ENCODE measurements at regions not wholly inside any gene's neighbourhood (a gene's known extent, or its start where the extent isn't known, plus 50 kb on each side); places are given as distances from the start of the nearest gene placed in this dataset.

- Histone ChIP-seq H3K27ac (ENCODE audit: low read depth, low read length) (no peak overlapping the region), H3K9me3 (ENCODE audit: control insufficient read depth, insufficient read depth, low read length) (no peaks in the 10 kb centered on the region), H3K36me3 (ENCODE audit: control insufficient read depth, insufficient read depth, low read length) (no peaks in the 10 kb centered on the region), H3K4me3 (ENCODE audit: low read depth, low read length) (no peak overlapping the region), H3K4me1 (ENCODE audit: control insufficient read depth, insufficient read depth, low read length) (no peaks in the 10 kb centered on the region), H3K27me3 (ENCODE audit: control insufficient read depth, insufficient read depth, low read length) (no peaks in the 10 kb centered on the region)
- no peak for DNase-seq (ENCODE audit: low read depth in 4 of 6, low spot score in 6 of 6)
- WGBS (ENCODE audit: insufficient coverage) = no CpG with 5 or more reads among the region's 4 CpGs
Measured at GRCh38 chr2:193326296-193326695, 1131.6 kb upstream of the TMEFF2 start.

- H3K27me3 ChIP-seq (ENCODE audit: control insufficient read depth, insufficient read depth, low read length) = no peaks in the 10 kb centered on the region
- no peaks in the 10 kb centered on the region for H3K36me3 ChIP-seq (ENCODE audit: control insufficient read depth, insufficient read depth, low read length)
- DNase-seq (ENCODE audit: low read depth in 4 of 6, low spot score in 6 of 6) = no peak
- WGBS (ENCODE audit: insufficient coverage) = no CpG with 5 or more reads among the region's 1 CpG
- H3K4me3 ChIP-seq (ENCODE audit: low read depth, low read length) = no peak overlapping the region
- H3K4me1 ChIP-seq (ENCODE audit: control insufficient read depth, insufficient read depth, low read length) = no peaks in the 10 kb centered on the region
- no peak overlapping the region for H3K27ac ChIP-seq (ENCODE audit: low read depth, low read length)
- H3K9me3 ChIP-seq (ENCODE audit: control insufficient read depth, insufficient read depth, low read length) = no peaks in the 10 kb centered on the region
Measured at GRCh38 chr2:193315428-193316091, 1120.8 kb upstream of the TMEFF2 start.

- Histone ChIP-seq H3K9me3 (ENCODE audit: control insufficient read depth, insufficient read depth, low read length) (no peaks in the 10 kb centered on the region), H3K4me1 (ENCODE audit: control insufficient read depth, insufficient read depth, low read length) (no peaks in the 10 kb centered on the region), H3K36me3 (ENCODE audit: control insufficient read depth, insufficient read depth, low read length) (no peaks in the 10 kb centered on the region), H3K27me3 (ENCODE audit: control insufficient read depth, insufficient read depth, low read length) (no peaks in the 10 kb centered on the region), H3K27ac (ENCODE audit: low read depth, low read length) (no peak overlapping the region), H3K4me3 (ENCODE audit: low read depth, low read length) (no peak overlapping the region)
- WGBS (ENCODE audit: insufficient coverage) = no CpG with 5 or more reads among the region's 2 CpGs
- no peak for DNase-seq (ENCODE audit: low read depth in 4 of 6, low spot score in 6 of 6)
Measured at GRCh38 chr2:193303464-193303863, 1108.7 kb upstream of the TMEFF2 start.

GRCh38 chr2:193294371-193294770, 1099.6 kb upstream of the TMEFF2 start:
- Histone ChIP-seq H3K27ac (ENCODE audit: low read depth, low read length) (no peak overlapping the region), H3K4me3 (ENCODE audit: low read depth, low read length) (no peak overlapping the region), H3K9me3 (ENCODE audit: control insufficient read depth, insufficient read depth, low read length) (no peaks in the 10 kb centered on the region), H3K36me3 (ENCODE audit: control insufficient read depth, insufficient read depth, low read length) (no peaks in the 10 kb centered on the region), H3K27me3 (ENCODE audit: control insufficient read depth, insufficient read depth, low read length) (no peaks in the 10 kb centered on the region), H3K4me1 (ENCODE audit: control insufficient read depth, insufficient read depth, low read length) (no peaks in the 10 kb centered on the region)
- WGBS (ENCODE audit: insufficient coverage) = no CpG with 5 or more reads among the region's 1 CpG
- DNase-seq (ENCODE audit: low read depth in 4 of 6, low spot score in 6 of 6) = no peak

- no peak for DNase-seq (ENCODE audit: low read depth in 4 of 6, low spot score in 6 of 6)
- WGBS (ENCODE audit: insufficient coverage) = no CpG with 5 or more reads among the region's 2 CpGs
- Histone ChIP-seq H3K36me3 (ENCODE audit: control insufficient read depth, insufficient read depth, low read length) (no peaks in the 10 kb centered on the region), H3K27ac (ENCODE audit: low read depth, low read length) (no peak overlapping the region), H3K27me3 (ENCODE audit: control insufficient read depth, insufficient read depth, low read length) (no peaks in the 10 kb centered on the region), H3K4me3 (ENCODE audit: low read depth, low read length) (no peak overlapping the region), H3K4me1 (ENCODE audit: control insufficient read depth, insufficient read depth, low read length) (no peaks in the 10 kb centered on the region), H3K9me3 (ENCODE audit: control insufficient read depth, insufficient read depth, low read length) (no peaks in the 10 kb centered on the region)
Measured at GRCh38 chr2:193279361-193279760, 1084.6 kb upstream of the TMEFF2 start.

GRCh38 chr2:193276988-193277387, 1082.3 kb upstream of the TMEFF2 start:
- no peak for DNase-seq (ENCODE audit: low read depth in 4 of 6, low spot score in 6 of 6)
- WGBS (ENCODE audit: insufficient coverage) = 83% methylated on average over 10 of the region's 11 CpGs
- Histone ChIP-seq H3K27me3 (ENCODE audit: control insufficient read depth, insufficient read depth, low read length) (no peaks in the 10 kb centered on the region), H3K4me3 (ENCODE audit: low read depth, low read length) (no peak overlapping the region), H3K9me3 (ENCODE audit: control insufficient read depth, insufficient read depth, low read length) (no peaks in the 10 kb centered on the region), H3K27ac (ENCODE audit: low read depth, low read length) (no peak overlapping the region), H3K36me3 (ENCODE audit: control insufficient read depth, insufficient read depth, low read length) (no peaks in the 10 kb centered on the region), H3K4me1 (ENCODE audit: control insufficient read depth, insufficient read depth, low read length) (no peaks in the 10 kb centered on the region)

- 94% methylated on average over 16 of the region's 16 CpGs for WGBS (ENCODE audit: insufficient coverage)
- H3K36me3 ChIP-seq (ENCODE audit: control insufficient read depth, insufficient read depth, low read length) = no peaks in the 10 kb centered on the region
- no peaks in the 10 kb centered on the region for H3K9me3 ChIP-seq (ENCODE audit: control insufficient read depth, insufficient read depth, low read length)
- no peak for DNase-seq (ENCODE audit: low read depth in 4 of 6, low spot score in 6 of 6)
- H3K4me1 ChIP-seq (ENCODE audit: control insufficient read depth, insufficient read depth, low read length) = no peaks in the 10 kb centered on the region
- H3K27ac ChIP-seq (ENCODE audit: low read depth, low read length) = no peak overlapping the region
- H3K27me3 ChIP-seq (ENCODE audit: control insufficient read depth, insufficient read depth, low read length) = no peaks in the 10 kb centered on the region
- H3K4me3 ChIP-seq (ENCODE audit: low read depth, low read length) = no peak overlapping the region
Measured at GRCh38 chr2:193276560-193276959, 1081.8 kb upstream of the TMEFF2 start.

GRCh38 chr2:193276069-193276468, 1081.3 kb upstream of the TMEFF2 start:
- WGBS (ENCODE audit: insufficient coverage) = 92% methylated on average over 6 of the region's 6 CpGs
- H3K27ac ChIP-seq (ENCODE audit: low read depth, low read length) = no peak overlapping the region
- H3K36me3 ChIP-seq (ENCODE audit: control insufficient read depth, insufficient read depth, low read length) = no peaks in the 10 kb centered on the region
- H3K9me3 ChIP-seq (ENCODE audit: control insufficient read depth, insufficient read depth, low read length) = no peaks in the 10 kb centered on the region
- DNase-seq (ENCODE audit: low read depth in 4 of 6, low spot score in 6 of 6) = no peak
- no peaks in the 10 kb centered on the region for H3K27me3 ChIP-seq (ENCODE audit: control insufficient read depth, insufficient read depth, low read length)
- no peaks in the 10 kb centered on the region for H3K4me1 ChIP-seq (ENCODE audit: control insufficient read depth, insufficient read depth, low read length)
- H3K4me3 ChIP-seq (ENCODE audit: low read depth, low read length) = no peak overlapping the region

GRCh38 chr2:193272011-193272410, 1077.3 kb upstream of the TMEFF2 start:
- Histone ChIP-seq H3K4me3 (ENCODE audit: low read depth, low read length) (no peak overlapping the region), H3K27me3 (ENCODE audit: control insufficient read depth, insufficient read depth, low read length) (no peaks in the 10 kb centered on the region), H3K27ac (ENCODE audit: low read depth, low read length) (no peak overlapping the region), H3K4me1 (ENCODE audit: control insufficient read depth, insufficient read depth, low read length) (no peaks in the 10 kb centered on the region), H3K36me3 (ENCODE audit: control insufficient read depth, insufficient read depth, low read length) (no peaks in the 10 kb centered on the region), H3K9me3 (ENCODE audit: control insufficient read depth, insufficient read depth, low read length) (no peaks in the 10 kb centered on the region)
- DNase-seq (ENCODE audit: low read depth in 4 of 6, low spot score in 6 of 6) = no peak
- WGBS (ENCODE audit: insufficient coverage) = 80% methylated on average over 1 of the region's 1 CpG

- H3K27ac ChIP-seq (ENCODE audit: low read depth, low read length) = no peak overlapping the region
- H3K9me3 ChIP-seq (ENCODE audit: control insufficient read depth, insufficient read depth, low read length) = no peaks in the 10 kb centered on the region
- DNase-seq (ENCODE audit: low read depth in 4 of 6, low spot score in 6 of 6) = no peak
- no peaks in the 10 kb centered on the region for H3K27me3 ChIP-seq (ENCODE audit: control insufficient read depth, insufficient read depth, low read length)
- H3K4me1 ChIP-seq (ENCODE audit: control insufficient read depth, insufficient read depth, low read length) = no peaks in the 10 kb centered on the region
- H3K4me3 ChIP-seq (ENCODE audit: low read depth, low read length) = no peak overlapping the region
- H3K36me3 ChIP-seq (ENCODE audit: control insufficient read depth, insufficient read depth, low read length) = no peaks in the 10 kb centered on the region
Measured at GRCh38 chr2:193270816-193271215, 1076.1 kb upstream of the TMEFF2 start.

All from spinal cord (tissue), 9 donors.